NOMO-1 treated with DMSO at 0.1 percent for 48 hours (cell line): ENCODE measurements at regions not wholly inside any gene's neighbourhood (a gene's known extent, or its start where the extent isn't known, plus 50 kb on each side); places are given as distances from the start of the nearest gene placed in this dataset.
A peak's percentile ranks its signal among the peaks of the same experiment; 100 is the strongest.

Experiments used
- DNase-seq: peaks from one replicate; lab custom pipeline; 2025; ENCODE audit not compliant: unreplicated experiment; lab: John Stamatoyannopoulos, UW

- DNase-seq, result peak; percentile 66
Measured at GRCh38 chr10:3980660-3981059, 195.7 kb upstream of the KLF6 start.

- DNase-seq, result no peak
Measured at GRCh38 chr10:3980144-3980543, 195.1 kb upstream of the KLF6 start.

- no peak for DNase-seq
Measured at GRCh38 chr10:3978761-3979160, 193.8 kb upstream of the KLF6 start.

GRCh38 chr10:3978174-3978573, 193.2 kb upstream of the KLF6 start:
- no peak for DNase-seq

GRCh38 chr10:3977761-3978160, 192.8 kb upstream of the KLF6 start:
- no peak for DNase-seq

- DNase-seq, result no peak
Measured at GRCh38 chr10:3976718-3977117, 191.7 kb upstream of the KLF6 start.

- no peak for DNase-seq
Measured at GRCh38 chr10:3976171-3976570, 191.2 kb upstream of the KLF6 start.

GRCh38 chr10:3975016-3975415, 190.0 kb upstream of the KLF6 start:
- DNase-seq, result no peak

- no peak for DNase-seq
Measured at GRCh38 chr10:3972460-3973301, 187.7 kb upstream of the KLF6 start.

GRCh38 chr10:3971713-3972112, 186.7 kb upstream of the KLF6 start:
- DNase-seq, result no peak

- no peak for DNase-seq
Measured at GRCh38 chr10:3969876-3970666, 185.1 kb upstream of the KLF6 start.

- no peak for DNase-seq
Measured at GRCh38 chr10:3968727-3969126, 183.7 kb upstream of the KLF6 start.

- DNase-seq, result no peak
Measured at GRCh38 chr10:3964516-3964915, 179.5 kb upstream of the KLF6 start.

GRCh38 chr10:3963191-3963673, 178.2 kb upstream of the KLF6 start:
- peak; percentile 18 for DNase-seq

- no peak for DNase-seq
Measured at GRCh38 chr10:3961082-3961481, 176.1 kb upstream of the KLF6 start.

GRCh38 chr10:3960496-3960895, 175.5 kb upstream of the KLF6 start:
- no peak for DNase-seq

GRCh38 chr10:3959370-3960325, 174.6 kb upstream of the KLF6 start:
- DNase-seq, result no peak

- DNase-seq, result no peak
Measured at GRCh38 chr10:3958472-3958996, 173.5 kb upstream of the KLF6 start.

- DNase-seq, result no peak
Measured at GRCh38 chr10:3955955-3956617, 171.1 kb upstream of the KLF6 start.

- DNase-seq, result no peak
Measured at GRCh38 chr10:3955493-3955892, 170.5 kb upstream of the KLF6 start.
